ENCODE measurements at regions not wholly inside any gene's neighbourhood (a gene's known extent, or its start where the extent isn't known, plus 50 kb on each side); places are given as distances from the start of the nearest gene placed in this dataset.

- TF ChIP-seq CTCF (IDR thresholded peaks at IDR 0.05) (no peak), POLR2AphosphoS5 (IDR thresholded peaks at IDR 0.05; ENCODE audit: insufficient read depth in 1 of 2, low read depth in 1 of 2) (no peak)
Measured at GRCh38 chr4:30619679-30620078, 100.5 kb upstream of the PCDH7 start.

Data from vagina (tissue), 2 donors.